ENCODE measurements at regions not wholly inside any gene's neighbourhood (a gene's known extent, or its start where the extent isn't known, plus 50 kb on each side); places are given as distances from the start of the nearest gene placed in this dataset.

- TF ChIP-seq CTCF (IDR thresholded peaks at IDR 0.05) (no peak), POLR2A (IDR thresholded peaks at IDR 0.05) (no peak)
Measured at GRCh38 chr15:69893863-69894262, 203.9 kb downstream of the TLE3 start.
